ENCODE measurements at regions not wholly inside any gene's neighbourhood (a gene's known extent, or its start where the extent isn't known, plus 50 kb on each side); places are given as distances from the start of the nearest gene placed in this dataset.

DNA sequence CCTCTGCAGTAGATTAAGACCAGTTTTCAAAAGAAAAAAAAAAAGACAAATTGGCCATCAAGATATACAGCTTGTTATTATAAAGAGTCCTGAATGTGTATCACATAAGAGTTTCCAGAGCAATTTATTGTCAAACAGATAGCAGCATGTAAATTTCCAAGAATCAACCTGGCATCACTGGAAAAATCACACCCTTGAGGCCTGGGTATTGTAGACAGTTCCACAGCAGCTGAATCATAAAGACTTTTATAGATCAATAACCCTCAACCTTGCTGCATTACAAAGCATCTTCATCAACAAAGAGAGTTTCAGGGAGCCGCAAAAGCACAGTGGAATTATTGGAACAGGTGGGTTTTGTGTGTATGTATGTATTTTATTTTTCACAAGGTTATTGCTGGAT, 94.6 kb upstream of the LRIG3 start:
- no peak for TF ChIP-seq EZH2 (IDR thresholded peaks at IDR 0.05; ENCODE audit: borderline replicate concordance, low read depth, low read length, poor library complexity, severe bottlenecking)
- TF ChIP-seq, protein P1, sequence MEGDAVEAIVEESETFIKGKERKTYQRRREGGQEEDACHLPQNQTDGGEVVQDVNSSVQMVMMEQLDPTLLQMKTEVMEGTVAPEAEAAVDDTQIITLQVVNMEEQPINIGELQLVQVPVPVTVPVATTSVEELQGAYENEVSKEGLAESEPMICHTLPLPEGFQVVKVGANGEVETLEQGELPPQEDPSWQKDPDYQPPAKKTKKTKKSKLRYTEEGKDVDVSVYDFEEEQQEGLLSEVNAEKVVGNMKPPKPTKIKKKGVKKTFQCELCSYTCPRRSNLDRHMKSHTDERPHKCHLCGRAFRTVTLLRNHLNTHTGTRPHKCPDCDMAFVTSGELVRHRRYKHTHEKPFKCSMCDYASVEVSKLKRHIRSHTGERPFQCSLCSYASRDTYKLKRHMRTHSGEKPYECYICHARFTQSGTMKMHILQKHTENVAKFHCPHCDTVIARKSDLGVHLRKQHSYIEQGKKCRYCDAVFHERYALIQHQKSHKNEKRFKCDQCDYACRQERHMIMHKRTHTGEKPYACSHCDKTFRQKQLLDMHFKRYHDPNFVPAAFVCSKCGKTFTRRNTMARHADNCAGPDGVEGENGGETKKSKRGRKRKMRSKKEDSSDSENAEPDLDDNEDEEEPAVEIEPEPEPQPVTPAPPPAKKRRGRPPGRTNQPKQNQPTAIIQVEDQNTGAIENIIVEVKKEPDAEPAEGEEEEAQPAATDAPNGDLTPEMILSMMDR (conservative IDR thresholded peaks at IDR 0.05; ENCODE audit: low read depth, low read length): no peak
